CD4-positive, alpha-beta T cell (primary cell): ENCODE measurements at regions not wholly inside any gene's neighbourhood (a gene's known extent, or its start where the extent isn't known, plus 50 kb on each side); places are given as distances from the start of the nearest gene placed in this dataset.

Experiments
- ATAC-seq: fragments of 200-7000 bp; cut with Tn5 transposase; one replicate; pipeline ENCODE4 v1.10.0; 2022; ENCODE audit warnings: mild to moderate bottlenecking; ENCODE audit not compliant: poor library complexity
- CTCF ChIA-PET: fragments of 350-600 bp; sonication (Branson Sonifier 250); formaldehyde crosslinking; loops from one replicate; lab custom pipeline; 2021; ENCODE audit warnings: antibody characterized with exemption, inconsistent platforms; lab: Charles Lee
- POLR2A ChIA-PET: fragments of 350-600 bp; sonication (Branson Sonifier 250); formaldehyde crosslinking; loops from one replicate; lab custom pipeline; 2021; ENCODE audit warnings: antibody characterized with exemption, inconsistent platforms; lab: Charles Lee
- DNase-seq, 14 experiments: peaks; one replicate each; pipeline ENCODE4 v3.0.0-alpha.2; 2013 to 2020; ENCODE audit warnings: mixed read lengths in 2 of 14
- H3K27ac ChIP-seq, 2 donors: one replicate each; pipeline versions ENCODE4 v1.5.1 to v1.7.0; 2013; ENCODE audit warnings: low read length in 2 of 2, low read depth in 1 of 2, mild to moderate bottlenecking in 1 of 2
- H3K27me3 ChIP-seq, 2 experiments: 1 replicate in 1 of 2; 2 replicates in 1 of 2; pipeline versions ENCODE4 v1.6.1 to v1.7.0; 2013; ENCODE audit warnings: low read length in 2 of 2, control low read depth in 1 of 2, mild to moderate bottlenecking in 1 of 2, moderate library complexity in 1 of 2; ENCODE audit not compliant: insufficient read depth in 2 of 2, control insufficient read depth in 1 of 2
- H3K36me3 ChIP-seq: one replicate; pipeline ENCODE4 v1.6.1; 2013; ENCODE audit warnings: low read length, control low read depth; ENCODE audit not compliant: insufficient read depth
- H3K4me1 ChIP-seq: one replicate; pipeline ENCODE4 v1.6.1; 2013; ENCODE audit warnings: low read length, control low read depth; ENCODE audit not compliant: insufficient read depth
- H3K4me3 ChIP-seq: one replicate; pipeline ENCODE4 v1.5.1; 2013; ENCODE audit warnings: mild to moderate bottlenecking, low read length, moderate library complexity
- H3K9me3 ChIP-seq, 2 experiments: 1 replicate in 1 of 2; 2 replicates in 1 of 2; pipeline versions ENCODE4 v1.6.1 to v1.7.0; 2013; ENCODE audit warnings: low read length in 2 of 2, mild to moderate bottlenecking in 2 of 2, control low read depth in 1 of 2, moderate library complexity in 1 of 2; ENCODE audit not compliant: control insufficient read depth in 1 of 2, insufficient read depth in 1 of 2
- H3K27ac Mint-ChIP-seq: one replicate; pipeline ENCODE4 v1.8.0; 2020; ENCODE audit warnings: mixed read lengths
- H3K27me3 Mint-ChIP-seq: one replicate; pipeline ENCODE4 v1.8.0; 2021; ENCODE audit warnings: mixed read lengths
- H3K36me3 Mint-ChIP-seq: one replicate; pipeline ENCODE4 v1.8.0; 2021; ENCODE audit warnings: low read depth, mixed read lengths
- H3K4me1 Mint-ChIP-seq: one replicate; pipeline ENCODE4 v1.8.0; 2021; ENCODE audit warnings: low read depth, mixed read lengths
- H3K4me3 Mint-ChIP-seq: one replicate; pipeline ENCODE4 v1.8.0; 2020; ENCODE audit warnings: mild to moderate bottlenecking, mixed read lengths
- H3K9me3 Mint-ChIP-seq: one replicate; pipeline ENCODE4 v1.8.0; 2020; ENCODE audit warnings: mixed read lengths
- intact Hi-C, 2 experiments: fragments of 100-400 bp; cut with DNase I in 1 of 2; cut with micrococcal nuclease in 1 of 2; formaldehyde crosslinking; loops; one replicate each; pipeline versions ENCODE4 v1.15.1 to v1.9.0; 2023 to 2025; cut with DNase I, micrococcal nuclease
- TF ChIP-seq, protein P1 (sequence below): fragments of 200-600 bp; IDR thresholded peaks from one replicate; pipeline ENCODE4 v1.8.0; 2022; ENCODE audit warnings: antibody characterized with exemption, mild to moderate bottlenecking

DNA sequence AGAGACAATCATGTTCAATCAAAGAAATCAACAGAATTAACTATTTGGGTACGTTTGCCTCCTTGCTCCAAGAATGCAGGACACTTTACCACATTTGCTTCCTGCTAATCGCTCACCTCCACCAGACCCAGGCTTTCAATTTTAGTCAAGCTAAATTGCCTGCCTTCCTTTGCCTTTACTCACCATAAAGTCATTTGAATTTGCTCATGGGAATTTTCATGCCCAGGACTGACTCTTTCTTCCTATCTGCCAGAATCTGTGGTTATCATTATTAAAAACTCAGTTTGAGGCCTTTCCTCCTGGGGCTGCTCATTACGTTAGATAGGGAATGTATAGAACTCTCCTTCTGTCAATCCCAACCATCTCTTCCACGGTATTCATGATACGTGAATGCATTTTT lies 1935.3 kb upstream of the WWC1 start:
- peaks cover 19% of the 10 kb centered on the region for H3K9me3 Mint-ChIP-seq
- no peak overlapping the region for H3K4me3 Mint-ChIP-seq
- Histone ChIP-seq H3K4me1 (no peaks in the 10 kb centered on the region), H3K36me3 (no peaks in the 10 kb centered on the region), H3K27me3 (no peaks in the 10 kb centered on the region), H3K27ac (no peak overlapping the region), H3K9me3 (peaks cover 0 to 17% of the 10 kb centered on the region in 2 experiments), H3K4me3 (no peak overlapping the region)
- H3K27me3 Mint-ChIP-seq: no peaks in the 10 kb centered on the region
- ATAC-seq (no peak), DNase-seq (no peak)
- no peak overlapping the region for H3K27ac Mint-ChIP-seq
- H3K36me3 Mint-ChIP-seq: no peaks in the 10 kb centered on the region
- intact Hi-C loops: no loop called here
- TF ChIP-seq, protein P1, sequence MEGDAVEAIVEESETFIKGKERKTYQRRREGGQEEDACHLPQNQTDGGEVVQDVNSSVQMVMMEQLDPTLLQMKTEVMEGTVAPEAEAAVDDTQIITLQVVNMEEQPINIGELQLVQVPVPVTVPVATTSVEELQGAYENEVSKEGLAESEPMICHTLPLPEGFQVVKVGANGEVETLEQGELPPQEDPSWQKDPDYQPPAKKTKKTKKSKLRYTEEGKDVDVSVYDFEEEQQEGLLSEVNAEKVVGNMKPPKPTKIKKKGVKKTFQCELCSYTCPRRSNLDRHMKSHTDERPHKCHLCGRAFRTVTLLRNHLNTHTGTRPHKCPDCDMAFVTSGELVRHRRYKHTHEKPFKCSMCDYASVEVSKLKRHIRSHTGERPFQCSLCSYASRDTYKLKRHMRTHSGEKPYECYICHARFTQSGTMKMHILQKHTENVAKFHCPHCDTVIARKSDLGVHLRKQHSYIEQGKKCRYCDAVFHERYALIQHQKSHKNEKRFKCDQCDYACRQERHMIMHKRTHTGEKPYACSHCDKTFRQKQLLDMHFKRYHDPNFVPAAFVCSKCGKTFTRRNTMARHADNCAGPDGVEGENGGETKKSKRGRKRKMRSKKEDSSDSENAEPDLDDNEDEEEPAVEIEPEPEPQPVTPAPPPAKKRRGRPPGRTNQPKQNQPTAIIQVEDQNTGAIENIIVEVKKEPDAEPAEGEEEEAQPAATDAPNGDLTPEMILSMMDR: no peak
- no peaks in the 10 kb centered on the region for H3K4me1 Mint-ChIP-seq
- ChIA-PET CTCF (no interaction called here), POLR2A (no interaction called here)

DNA sequence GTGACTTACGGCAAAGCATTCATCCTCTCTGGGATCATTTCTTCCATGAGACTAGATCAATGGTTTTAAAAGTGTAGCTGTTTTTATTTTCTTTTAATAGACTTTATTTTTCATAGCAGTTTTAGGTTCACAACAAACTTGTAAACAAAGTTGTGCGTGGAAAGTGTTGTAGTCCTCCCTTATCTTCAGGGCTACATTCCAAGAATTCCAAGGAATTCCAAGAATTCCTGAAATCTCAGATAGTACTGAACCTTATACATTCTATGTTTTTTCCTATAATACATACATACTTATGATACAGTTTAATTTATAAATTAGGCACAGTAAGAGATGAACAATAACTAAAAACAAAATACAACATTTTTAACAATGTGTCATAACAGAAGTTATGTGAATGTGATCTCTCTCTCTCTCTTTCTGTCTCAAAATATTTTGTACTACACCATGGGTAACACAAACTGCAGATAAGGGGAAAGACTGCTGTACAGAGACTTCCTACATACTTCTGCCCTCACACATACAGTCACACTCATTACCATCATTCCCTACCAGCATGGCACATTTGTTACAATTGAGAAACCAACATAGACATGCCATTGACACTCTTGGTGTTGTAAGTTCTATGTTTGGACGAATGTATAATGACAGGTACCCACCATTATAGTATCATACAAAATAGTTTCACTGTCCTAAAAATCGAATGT lies 1933.2 kb upstream of the WWC1 start:
- Histone ChIP-seq H3K4me1 (no peaks in the 10 kb centered on the region), H3K27me3 (no peaks in the 10 kb centered on the region), H3K36me3 (no peaks in the 10 kb centered on the region), H3K4me3 (no peak overlapping the region), H3K27ac (no peak overlapping the region), H3K9me3 (peaks cover 3 to 12% of the 10 kb centered on the region in 2 experiments)
- intact Hi-C loops: no loop called here
- Mint-ChIP-seq H3K4me1 (no peaks in the 10 kb centered on the region), H3K36me3 (no peaks in the 10 kb centered on the region), H3K27me3 (no peaks in the 10 kb centered on the region), H3K27ac (no peak overlapping the region), H3K4me3 (no peak overlapping the region), H3K9me3 (peaks cover 11% of the 10 kb centered on the region)
- CTCF ChIA-PET: no interaction called here
- TF ChIP-seq, protein P1: no peak
- POLR2A ChIA-PET: no interaction called here
- ATAC-seq (no peak), DNase-seq (no peak)

DNA sequence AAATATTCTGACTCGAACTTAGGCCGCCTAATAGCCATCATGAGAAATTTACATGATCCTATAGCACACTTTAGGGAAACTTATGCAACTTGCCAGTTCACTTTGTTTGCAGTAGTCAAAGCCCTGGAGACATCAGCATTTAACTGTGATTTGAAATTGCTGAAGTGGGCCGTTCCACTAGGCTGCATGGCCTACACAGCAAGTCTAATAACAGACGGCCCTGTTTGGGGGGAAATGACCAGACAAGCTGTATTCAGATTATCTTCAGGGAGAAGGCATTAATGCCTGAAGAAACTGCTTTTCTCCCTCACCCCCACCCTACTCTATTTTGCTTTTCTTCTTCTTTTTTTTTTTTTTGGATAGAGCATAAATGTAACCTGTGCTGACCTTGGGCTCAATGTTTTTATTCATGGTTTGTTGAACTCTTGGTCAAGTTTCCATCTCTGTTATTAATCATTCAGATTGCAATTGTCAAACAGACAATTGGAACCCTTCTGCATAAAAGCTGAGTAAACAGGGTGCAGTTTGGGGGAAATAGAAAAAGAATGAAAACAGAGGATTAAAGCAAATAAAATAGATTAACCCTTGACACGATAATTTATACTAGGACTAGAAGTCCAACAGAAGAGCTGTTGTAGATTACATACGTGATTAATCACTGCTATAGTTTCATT lies 1928.2 kb upstream of the WWC1 start:
- POLR2A ChIA-PET: no interaction called here
- no peaks in the 10 kb centered on the region for H3K4me1 ChIP-seq
- H3K27ac Mint-ChIP-seq: no peak overlapping the region
- peaks cover 4 to 6% of the 10 kb centered on the region in 2 experiments for H3K9me3 ChIP-seq
- CTCF ChIA-PET: no interaction called here
- no peaks in the 10 kb centered on the region for H3K27me3 ChIP-seq
- DNase-seq (no peak), ATAC-seq (no peak)
- intact Hi-C loops: no loop called here
- H3K27ac ChIP-seq: no peak overlapping the region
- no peaks in the 10 kb centered on the region for H3K36me3 Mint-ChIP-seq
- TF ChIP-seq, protein P1: no peak
- H3K27me3 Mint-ChIP-seq: no peaks in the 10 kb centered on the region
- H3K4me3 Mint-ChIP-seq: no peak overlapping the region
- peaks cover 5% of the 10 kb centered on the region for H3K9me3 Mint-ChIP-seq
- H3K4me1 Mint-ChIP-seq: no peaks in the 10 kb centered on the region
- no peaks in the 10 kb centered on the region for H3K36me3 ChIP-seq
- no peak overlapping the region for H3K4me3 ChIP-seq
